HG03280 (cell line): ENCODE measurements at regions not wholly inside any gene's neighbourhood (a gene's known extent, or its start where the extent isn't known, plus 50 kb on each side); places are given as distances from the start of the nearest gene placed in this dataset.
"Not testable (repeated sequence)": the region's sequence is repeated elsewhere in the genome, so short reads cannot be mapped to it uniquely, and the experiment has no call there.

Source experiments
- ATAC-seq: cut with Tn5 transposase; IDR thresholded peaks from one replicate; pipeline ENCODE4 v1.9.1; 2021; ENCODE audit warnings: mild to moderate bottlenecking, moderate library complexity; ENCODE audit not compliant: unreplicated experiment

DNA sequence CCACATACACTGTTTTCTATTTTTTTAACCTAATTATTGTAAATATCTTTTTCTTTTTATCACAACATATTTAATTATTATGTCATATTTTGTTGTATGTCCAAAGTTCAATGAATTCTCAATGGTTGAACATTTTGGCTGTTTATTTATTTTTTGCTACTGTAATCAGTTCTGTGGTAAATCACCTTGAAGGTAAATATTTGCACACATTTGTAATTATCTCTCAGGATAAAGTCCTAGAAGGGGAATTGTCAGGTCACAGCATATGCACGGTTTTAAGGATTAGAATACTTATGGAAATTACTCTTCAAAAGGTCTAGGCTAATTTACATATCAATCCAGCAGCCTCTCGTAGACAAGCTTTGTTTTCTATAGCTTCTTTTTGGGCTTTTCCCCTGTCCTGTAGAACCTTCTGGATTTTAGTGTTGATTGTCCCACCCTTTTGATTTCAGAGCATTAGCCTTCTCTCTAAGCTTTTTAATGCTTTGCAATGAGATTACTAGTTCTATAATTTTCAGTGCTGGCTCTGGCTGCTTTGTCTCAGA lies 362.6 kb downstream of the KCNRG start:
- no peak for ATAC-seq

DNA sequence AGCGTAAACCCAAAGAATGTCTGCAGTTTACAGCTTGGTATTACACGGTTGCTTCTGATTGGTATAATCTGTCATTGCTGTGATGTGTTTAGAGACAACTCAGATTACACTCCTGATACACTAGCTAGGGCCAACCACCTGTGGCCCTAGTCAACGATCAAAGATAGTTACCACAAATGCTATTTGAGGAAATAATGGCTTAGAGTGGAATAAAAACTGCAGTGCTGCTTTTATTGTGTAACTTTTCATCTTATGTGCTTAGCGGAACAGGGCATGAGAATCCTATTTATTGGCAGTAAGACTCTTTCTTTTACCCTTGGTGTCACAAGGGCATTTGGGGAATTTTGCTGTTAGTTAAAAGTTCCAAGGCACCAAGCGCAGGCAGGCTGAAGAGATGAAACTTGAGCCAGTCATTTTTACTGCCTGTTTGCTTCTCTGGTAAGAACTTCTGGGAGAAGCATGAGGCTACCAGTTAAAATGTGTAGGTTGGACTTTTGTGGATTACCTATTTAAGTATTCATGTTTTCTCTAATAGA lies 363.3 kb downstream of the KCNRG start:
- no peak for ATAC-seq

DNA sequence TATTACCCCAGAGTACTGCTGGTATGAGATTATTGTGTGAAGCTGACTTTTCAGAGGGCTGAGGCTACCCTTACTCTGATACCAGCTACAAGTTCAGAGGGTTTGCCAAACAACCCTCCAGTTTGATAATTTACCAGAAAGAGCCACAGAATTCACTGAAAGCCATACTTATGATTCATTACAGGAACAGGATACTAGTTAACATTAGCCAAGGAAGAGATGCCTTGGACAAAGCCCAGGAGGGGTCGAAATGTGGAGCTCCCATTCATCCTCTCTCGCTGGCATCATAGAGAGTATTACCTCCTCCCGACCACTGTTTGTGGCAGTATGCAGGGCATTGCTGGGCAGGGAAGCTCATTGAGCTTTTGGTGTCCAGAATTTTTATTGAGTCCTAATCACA lies 364.3 kb downstream of the KCNRG start:
- ATAC-seq, result no peak

DNA sequence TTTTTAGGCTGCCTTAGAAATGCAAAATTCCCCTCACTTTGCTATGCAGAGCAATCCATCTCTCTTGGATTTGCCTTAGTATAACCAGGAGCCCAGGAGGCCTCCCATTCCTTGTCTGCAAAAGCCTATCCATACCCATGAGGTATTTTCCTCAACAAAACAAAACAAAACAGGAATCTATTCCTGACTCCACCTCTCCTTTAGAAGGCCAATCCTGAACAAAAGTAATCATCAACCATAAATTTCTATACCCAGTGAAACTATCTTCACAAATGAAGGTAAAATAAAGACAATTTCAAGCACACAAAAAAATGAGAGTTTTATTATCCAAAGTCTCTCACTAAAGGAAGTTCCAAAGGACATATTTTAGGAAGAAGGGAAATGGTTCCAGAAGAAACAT lies 365.7 kb downstream of the KCNRG start:
- no peak for ATAC-seq

DNA sequence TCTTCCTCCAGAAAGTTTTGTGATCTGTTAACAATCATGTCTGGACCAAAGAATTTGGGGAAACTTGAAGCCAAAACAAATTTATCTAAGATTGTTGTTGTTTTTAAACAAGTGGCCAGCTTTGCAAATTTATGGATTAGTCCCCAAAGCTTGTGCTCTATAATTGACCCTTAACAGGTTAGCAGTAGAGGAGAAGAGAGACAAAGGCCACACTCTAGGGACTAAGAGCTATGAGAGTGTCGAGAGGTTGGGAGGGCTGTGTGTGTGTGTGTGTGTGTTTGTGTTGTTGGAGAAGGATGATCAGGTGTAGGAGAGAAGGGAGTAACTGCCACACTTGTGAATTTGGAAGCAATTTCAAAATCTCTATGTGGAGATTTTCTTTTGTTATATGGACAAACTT lies 367.3 kb downstream of the KCNRG start:
- no peak for ATAC-seq

DNA sequence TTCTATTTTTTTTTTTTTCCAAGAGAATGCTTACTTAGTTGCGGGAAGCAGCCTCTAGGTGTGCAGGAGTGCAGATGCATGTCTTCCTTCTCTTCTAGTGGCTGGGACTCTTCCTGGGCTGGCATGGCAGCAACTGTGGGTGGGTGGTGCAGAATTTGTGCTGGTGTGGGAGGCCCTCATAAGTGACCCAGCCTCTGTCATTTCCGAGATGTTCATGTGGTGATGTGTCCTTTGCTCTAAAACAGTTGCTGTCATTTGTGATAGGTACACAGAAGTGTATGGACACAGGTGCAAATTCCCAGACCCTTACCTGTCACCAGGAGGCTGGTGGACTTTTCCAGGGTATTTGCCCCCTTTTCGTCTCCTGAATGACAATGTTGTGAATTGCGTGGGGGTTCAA lies 367.7 kb downstream of the KCNRG start:
- ATAC-seq, result no peak

DNA sequence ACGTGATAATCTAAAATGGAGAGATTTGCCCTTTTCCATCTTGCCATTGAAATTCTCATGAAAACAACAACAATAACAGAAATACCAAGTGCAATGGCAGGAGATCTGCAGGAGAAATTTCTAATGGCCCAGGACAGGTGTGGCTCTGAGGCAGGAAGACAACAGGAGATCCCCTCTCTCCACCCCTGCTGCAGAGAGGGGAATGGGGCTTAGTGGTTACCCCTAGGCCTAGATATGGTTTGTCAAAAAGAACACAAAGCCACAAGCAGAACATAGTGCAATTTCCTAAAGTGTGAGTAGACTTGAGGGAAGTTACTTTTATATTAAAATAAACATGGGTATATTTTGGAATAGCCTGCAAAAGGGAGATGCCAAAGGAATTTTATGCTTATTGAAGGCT lies 369.5 kb downstream of the KCNRG start:
- ATAC-seq, result no peak

DNA sequence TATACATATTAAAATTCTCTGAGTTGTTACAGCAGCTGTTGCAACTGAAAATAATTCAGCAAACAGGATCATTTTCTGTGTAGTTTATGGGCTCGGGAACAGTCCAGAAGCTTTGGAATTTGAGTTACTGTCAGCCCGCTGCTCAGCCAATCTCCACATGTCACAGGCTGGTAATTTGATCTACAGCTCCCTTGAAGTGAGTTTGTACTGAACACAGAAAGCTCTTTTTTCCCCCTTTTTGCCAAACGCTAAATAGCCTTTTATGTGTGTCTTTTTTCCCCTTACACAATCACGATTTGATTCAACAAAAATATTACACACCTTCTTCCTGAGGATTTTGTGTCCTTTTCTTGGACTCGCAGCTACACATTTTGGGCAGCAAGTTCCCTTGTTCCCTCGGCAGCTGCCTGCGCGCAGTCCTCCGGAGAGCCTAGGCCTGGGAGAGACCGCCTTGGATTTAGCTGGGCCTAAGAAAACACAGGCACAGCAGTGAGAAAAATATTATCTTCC lies 371.4 kb downstream of the KCNRG start:
- no peak for ATAC-seq

DNA sequence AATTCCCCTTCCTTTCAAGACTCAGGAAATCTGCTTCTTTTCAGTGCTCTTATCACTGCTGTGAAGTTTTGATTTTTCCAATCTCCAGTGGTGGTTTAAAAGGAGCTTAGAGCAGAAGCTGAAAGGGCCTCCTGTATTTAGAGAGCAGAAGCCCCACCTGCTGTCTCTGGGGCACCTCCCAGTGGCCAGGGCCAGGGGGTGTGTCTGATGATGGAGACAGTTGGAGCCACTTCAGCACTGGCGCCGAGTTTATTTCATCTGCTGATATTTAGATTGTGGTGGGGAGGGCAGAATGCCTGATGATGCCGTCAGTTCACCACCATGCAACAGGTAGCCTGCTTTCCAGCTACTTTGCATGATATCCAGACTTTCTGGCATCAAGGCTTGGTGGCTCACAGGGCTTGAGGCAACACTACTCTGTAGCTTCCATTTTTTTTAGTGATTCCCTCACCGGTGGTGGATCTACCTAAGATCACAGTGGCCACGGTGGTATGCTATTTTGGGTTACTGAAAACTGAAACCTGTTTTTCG lies 371.9 kb downstream of the KCNRG start:
- ATAC-seq, result no peak

DNA sequence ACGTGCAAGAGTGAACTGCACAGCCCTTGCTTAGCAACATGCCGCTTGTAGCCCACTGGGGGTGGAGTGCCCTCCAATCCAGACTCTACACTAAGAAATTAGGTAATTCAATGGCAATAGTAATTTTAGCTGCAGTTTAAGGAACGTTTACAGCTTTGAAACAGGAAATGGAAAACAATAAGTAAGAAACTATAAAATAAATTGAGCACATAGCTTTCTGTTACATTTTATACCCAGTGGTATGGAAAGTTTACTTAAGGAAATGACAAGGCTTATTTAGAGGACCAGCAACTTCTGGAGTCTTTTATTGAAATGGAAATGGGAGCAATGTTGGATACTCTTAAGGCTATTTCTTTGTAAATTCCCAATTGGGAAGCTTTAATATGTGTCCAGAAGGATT lies 373.2 kb downstream of the KCNRG start:
- no peak for ATAC-seq

DNA sequence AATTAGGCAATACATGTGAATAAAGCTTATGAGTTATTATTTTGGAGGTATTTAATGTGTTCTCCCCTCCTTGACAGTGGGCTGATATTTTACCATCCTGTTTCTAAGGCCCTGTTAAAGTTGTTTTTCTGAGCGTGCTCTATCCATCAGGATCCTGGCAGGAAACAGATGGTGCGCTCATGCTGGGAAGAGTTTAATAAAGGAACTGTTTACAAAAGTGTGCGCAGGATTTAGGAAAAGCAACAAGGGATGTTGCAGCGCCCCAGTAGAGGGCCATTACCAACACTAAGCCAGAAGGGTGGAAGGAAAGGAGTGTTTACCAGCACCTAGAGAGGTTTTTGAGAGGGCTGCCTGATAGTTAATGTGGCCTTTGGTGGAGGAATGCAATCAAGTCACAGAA lies 374.5 kb downstream of the KCNRG start:
- no peak for ATAC-seq

DNA sequence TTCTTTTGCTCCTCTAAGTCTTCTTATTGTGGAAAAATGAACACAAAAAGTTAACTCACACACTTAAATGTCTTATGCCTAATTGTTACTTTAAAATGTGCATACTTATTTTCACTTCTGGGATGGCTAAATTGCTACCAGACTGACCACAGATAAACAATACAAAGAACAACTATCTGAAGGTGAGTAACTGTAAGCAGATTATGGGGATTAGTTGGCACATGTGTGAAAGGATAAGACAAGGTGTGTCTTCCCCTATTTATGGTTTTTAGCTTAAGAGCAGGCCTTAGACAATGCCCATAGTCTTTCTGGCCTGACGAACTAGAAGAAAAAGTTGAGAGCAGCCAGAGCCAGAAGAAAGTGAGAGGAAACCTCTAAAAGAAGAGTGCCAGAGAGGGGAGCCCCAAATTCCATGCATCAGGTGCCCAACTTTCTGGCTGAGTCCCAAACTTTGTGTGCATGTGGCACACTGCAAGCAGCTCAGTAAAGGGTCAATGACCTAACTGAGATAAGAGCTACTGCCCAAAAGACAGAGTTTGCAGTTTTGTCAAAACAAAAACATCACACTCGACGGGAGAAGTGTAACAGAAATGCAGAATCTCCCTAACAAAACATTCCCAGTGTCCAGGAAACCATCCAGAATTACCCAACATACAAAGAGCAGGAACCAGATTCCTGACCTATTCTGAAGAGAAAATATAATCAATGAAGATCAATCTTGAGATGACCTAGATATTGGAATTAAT lies 375.4 kb downstream of the KCNRG start:
- no peak for ATAC-seq

DNA sequence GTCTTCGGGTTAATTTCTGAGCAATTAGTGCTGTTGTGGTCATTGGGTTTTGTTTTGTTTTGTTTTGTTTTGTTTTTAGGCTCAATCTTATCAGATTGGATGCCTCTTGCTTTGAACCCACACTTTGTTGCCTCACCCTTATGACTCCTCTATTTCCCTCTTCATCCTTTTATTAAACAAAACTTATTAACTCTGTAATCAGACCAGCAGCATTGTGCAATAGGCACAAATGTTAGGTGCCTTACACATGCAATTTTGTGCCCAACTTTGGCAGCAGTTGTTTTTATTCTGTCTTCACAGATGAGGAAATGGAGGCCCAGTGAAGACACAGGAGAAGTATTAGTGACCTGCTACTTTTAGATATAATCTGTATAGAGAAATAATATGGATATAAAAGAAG lies 377.7 kb downstream of the KCNRG start:
- no peak for ATAC-seq

DNA sequence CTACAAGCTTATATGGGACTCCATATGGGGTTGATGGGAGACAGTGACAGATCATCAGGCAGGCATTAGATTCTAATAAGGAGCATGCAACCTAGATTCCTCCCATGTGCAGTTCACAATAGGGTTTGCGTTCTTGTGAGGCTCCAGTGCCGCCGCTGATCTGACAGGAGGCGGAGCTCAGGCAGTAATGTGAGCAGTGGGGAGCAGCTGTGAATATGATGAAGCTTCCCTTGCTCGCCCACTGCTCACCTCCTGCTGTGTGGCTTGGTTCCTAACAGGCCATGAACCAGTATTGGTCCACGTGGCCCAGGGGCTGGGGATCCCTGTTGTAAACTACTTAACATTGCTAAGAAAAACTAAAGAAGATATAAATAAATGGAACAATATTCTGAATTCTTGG lies 378.4 kb downstream of the KCNRG start:
- ATAC-seq, result no peak

DNA sequence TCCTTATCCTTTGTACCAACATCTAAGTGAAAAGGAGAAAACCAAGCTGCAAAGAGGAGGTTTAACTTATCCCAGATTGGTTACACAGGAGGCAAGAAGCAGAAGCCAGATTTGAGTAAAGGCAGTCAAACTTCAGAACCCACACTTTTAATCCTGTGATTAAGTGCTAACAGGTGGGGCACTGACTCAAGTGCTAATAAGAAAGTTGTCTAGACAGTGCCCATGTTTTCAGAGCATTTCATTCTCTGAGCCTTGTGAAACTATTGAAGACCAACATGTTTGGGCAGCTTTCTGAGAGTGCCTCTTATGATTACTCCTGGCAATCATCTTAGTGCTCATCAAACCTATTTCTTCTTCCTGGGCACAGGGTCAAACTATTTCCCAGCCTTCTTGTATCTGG lies 380.8 kb downstream of the KCNRG start:
- no peak for ATAC-seq

DNA sequence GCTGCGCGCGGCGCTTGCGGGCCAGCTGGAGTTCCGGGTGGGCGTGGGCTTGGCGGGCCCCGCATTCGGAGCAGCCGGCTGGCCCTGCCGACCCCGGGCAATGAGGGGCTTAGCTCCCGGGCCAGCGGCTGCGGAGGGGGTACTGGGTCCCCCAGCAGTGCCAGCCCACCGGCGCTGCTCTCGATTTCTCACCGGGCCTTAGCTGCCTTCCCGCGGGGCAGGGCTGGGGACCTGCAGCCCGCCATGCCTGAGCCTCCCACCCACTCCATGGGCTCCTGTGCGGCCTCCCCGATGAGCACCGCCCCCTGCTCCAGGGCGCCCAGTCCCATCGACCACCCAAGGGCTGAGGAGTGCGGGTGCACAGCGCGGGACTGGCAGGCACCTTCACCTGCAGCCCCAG lies 381.4 kb downstream of the KCNRG start:
- ATAC-seq, result not testable (repeated sequence)

DNA sequence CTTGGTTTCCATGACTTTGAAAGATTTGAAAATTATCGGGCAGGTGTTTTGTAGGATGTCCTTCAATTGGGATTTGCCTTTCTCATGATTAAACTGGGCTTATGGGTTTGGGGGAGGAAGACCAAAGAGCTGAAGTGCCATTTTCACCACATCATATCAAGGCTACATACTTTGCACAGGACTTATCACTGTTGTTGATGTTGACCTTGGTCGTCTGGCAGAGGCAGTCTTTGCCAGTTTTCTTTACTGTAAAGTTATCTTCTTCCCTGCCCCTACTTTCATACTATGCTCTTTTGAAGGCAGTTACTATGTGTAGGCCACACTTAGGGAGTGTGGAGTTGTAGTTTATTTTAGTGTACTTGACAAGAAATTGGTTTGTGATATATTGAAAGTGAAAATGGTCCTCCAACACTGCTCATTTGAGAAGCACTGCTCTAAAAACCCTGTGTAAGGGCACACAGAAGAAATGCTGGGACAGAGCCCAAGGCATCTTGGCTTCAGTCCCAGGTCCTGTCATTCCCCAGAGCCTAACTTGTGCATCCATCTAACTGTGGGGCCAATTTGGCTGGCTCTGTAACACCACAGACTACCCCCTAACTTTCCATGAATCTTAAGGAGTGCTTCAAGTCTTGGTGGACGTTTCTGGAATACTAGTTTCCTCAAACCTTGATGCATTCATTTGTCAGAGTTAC lies 384.9 kb downstream of the KCNRG start:
- no peak for ATAC-seq

DNA sequence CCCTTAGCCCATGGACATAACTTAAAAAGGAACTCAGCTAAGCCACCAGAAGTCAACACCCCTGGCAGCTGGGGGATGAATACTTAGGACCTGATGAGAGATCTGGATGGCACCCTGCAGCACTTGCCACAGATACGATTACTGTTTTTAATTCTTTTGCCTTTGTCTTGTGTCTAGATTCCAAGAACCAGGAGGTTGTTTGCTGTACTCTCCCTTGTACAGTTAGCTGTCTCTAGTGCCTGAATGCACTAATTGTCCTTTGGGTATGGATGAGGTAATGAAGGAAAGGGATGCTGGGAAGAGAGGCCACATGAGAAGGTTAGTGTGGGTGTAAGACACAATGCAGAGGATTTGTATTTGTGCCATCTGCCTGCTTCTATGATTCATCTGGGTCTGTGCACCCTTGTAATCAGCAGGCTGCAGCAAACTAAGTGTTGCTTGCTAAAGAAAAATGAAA lies 385.8 kb downstream of the KCNRG start:
- no peak for ATAC-seq

DNA sequence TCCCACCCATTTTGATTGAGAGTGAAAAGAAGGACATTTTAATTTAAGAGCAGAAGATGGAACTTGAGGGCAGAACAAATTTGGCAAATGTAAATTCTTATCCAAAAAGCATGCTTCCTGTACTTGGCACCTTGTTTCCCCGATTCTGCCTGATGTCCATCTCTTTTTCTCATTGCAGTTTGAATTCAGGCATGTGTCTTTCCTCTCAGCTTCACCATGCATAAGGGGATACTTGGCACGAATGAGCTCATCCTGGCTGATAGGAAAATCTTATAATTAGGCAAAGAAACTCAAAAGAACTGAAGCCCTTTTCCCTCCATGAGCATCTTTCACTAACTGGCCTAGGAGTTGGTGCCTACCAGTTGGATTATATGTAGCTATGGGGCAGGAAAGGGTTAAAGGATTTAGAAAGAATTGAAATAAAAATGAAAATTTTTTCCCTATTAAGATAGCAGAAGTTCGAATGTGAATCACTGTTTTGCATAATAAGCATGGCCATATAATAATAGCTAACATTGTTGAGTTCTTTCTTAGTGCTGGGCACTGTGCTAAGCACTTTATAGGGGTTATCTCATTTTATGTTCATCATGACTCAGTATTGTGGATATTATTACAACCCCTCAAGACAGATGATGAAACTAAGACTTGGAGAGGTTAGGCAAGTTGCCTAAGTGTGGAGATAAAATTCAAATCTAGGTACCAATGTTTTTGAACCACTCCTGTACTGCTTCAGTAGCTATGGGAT lies 386.6 kb downstream of the KCNRG start:
- no peak for ATAC-seq

DNA sequence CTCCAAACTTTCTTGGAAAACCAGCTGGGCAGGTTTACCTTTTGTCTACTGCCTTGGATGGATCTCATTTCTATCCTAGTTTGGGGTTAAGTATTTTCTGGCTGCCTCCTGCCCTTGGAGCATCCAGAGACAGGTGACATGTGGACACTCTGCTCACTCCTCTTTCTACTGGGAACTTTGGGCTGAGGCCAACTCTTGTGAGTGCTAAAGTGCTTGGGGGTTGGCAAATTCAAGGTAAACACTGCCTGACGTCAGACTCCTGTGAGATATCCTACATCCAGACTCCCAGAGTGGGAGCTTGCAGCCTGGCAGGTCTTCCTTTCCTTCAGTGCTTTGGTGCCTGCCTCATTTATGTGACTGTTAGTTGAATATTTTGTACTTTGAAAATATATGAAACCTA lies 388.1 kb downstream of the KCNRG start:
- no peak for ATAC-seq

DNA sequence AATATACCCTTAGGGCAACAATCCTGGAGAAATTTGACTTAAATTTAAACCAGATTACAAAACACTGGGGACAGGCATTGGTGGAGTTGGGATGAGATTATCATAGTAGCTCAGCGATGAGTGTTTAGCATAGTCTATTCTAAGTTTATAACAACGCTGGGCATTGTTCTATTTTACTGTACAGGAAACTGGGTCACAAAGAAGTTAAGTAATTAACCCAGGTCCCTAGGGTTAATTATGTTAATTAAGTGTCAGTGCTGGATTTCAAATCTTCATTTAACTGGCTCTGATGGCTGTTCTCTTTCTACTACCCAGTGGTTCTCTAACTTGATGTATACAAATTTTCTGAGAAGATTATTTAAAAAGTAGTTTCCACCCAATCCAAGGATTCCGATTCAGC lies 388.9 kb downstream of the KCNRG start:
- ATAC-seq, result no peak
